ENCODE measurements at regions not wholly inside any gene's neighbourhood (a gene's known extent, or its start where the extent isn't known, plus 50 kb on each side); places are given as distances from the start of the nearest gene placed in this dataset.

DNA sequence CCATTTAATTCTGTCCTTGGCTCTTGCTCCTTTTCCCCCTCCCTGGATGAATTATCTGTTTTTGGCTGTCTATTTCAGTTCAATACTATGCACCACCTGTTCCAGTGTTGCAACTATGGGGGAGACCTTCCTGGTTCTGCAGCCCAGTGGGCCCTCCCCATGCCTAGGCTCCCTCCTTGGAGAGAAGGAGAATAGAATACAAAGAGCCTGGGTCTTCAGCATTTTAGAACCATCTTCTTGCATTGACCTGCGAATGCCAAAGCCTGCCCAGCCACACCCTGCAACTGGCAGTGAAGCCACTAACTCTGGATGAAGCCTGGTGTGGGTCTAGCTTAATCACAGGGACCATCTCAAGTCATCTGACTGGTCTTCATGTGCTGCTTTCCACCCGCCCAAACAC lies 207.1 kb downstream of the HERPUD2 start:
- TF ChIP-seq POLR2A (IDR thresholded peaks at IDR 0.05) = no peak
- TF ChIP-seq, protein P1, sequence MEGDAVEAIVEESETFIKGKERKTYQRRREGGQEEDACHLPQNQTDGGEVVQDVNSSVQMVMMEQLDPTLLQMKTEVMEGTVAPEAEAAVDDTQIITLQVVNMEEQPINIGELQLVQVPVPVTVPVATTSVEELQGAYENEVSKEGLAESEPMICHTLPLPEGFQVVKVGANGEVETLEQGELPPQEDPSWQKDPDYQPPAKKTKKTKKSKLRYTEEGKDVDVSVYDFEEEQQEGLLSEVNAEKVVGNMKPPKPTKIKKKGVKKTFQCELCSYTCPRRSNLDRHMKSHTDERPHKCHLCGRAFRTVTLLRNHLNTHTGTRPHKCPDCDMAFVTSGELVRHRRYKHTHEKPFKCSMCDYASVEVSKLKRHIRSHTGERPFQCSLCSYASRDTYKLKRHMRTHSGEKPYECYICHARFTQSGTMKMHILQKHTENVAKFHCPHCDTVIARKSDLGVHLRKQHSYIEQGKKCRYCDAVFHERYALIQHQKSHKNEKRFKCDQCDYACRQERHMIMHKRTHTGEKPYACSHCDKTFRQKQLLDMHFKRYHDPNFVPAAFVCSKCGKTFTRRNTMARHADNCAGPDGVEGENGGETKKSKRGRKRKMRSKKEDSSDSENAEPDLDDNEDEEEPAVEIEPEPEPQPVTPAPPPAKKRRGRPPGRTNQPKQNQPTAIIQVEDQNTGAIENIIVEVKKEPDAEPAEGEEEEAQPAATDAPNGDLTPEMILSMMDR (IDR thresholded peaks at IDR 0.05) = no peak
